ENCODE measurements at regions not wholly inside any gene's neighbourhood (a gene's known extent, or its start where the extent isn't known, plus 50 kb on each side); places are given as distances from the start of the nearest gene placed in this dataset.

DNA sequence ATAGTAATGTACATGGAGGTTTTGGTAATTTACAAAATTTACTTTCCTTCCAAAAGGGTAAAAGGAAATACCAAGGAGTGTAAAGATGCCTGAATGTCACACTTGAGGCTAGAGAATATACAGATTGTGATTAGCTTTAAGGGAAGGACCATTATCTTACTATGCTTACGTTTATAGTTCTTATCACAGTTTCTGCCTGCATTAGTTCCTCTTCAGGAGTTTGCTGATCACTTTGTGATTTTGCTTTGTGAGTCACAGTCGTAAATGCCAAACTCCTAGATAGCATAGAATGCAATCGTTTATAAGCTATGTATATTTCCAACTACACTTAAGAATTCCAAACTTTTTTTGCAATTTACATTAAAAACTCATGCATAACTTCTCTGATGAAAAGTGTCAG, 1034.6 kb downstream of the DIPK2A start:
- Histone ChIP-seq H3K27me3 (ENCODE audit: control insufficient read depth, insufficient read depth, low read length) (no peaks in the 10 kb centered on the region), H3K4me1 (ENCODE audit: control insufficient read depth, extremely low read depth, insufficient read depth, low read length) (no peaks in the 10 kb centered on the region), H4K20me1 (ENCODE audit: control insufficient read depth, extremely low read depth, insufficient read depth, low read length) (no peaks in the 10 kb centered on the region), H3K9me3 (ENCODE audit: control insufficient read depth, insufficient read depth, low read depth, low read length) (no peaks in the 10 kb centered on the region), H3K9ac (ENCODE audit: insufficient read depth, low read length) (no peak overlapping the region), H3K36me3 (ENCODE audit: control insufficient read depth, insufficient read depth, low read length) (no peaks in the 10 kb centered on the region), H3K79me2 (ENCODE audit: control insufficient read depth, insufficient read depth, low read length) (no peaks in the 10 kb centered on the region), H3K27ac (ENCODE audit: insufficient read depth, low read length) (no peak overlapping the region), H3K4me3 (replicated peaks in 1 of 4; ENCODE audit: control extremely low read depth in 1 of 4, insufficient read depth in 1 of 4, low read depth in 3 of 4, low read length in 4 of 4) (no peak overlapping the region), H2AFZ (ENCODE audit: low read length) (no peak overlapping the region), H3K4me2 (ENCODE audit: extremely low read depth, insufficient read depth, low read length) (no peak overlapping the region)
- no peak for DNase-seq (ENCODE audit: low read depth in 2 of 2)
- TF ChIP-seq CTCF (conservative IDR thresholded peaks at IDR 0.05 in 1 of 2, IDR thresholded peaks at IDR 0.05 in 1 of 2; ENCODE audit: low read depth in 1 of 2, low read length in 2 of 2) = no peak
- no peak for TF ChIP-seq EZH2 (IDR thresholded peaks at IDR 0.05; ENCODE audit: low read length, missing control alignments)

DNA sequence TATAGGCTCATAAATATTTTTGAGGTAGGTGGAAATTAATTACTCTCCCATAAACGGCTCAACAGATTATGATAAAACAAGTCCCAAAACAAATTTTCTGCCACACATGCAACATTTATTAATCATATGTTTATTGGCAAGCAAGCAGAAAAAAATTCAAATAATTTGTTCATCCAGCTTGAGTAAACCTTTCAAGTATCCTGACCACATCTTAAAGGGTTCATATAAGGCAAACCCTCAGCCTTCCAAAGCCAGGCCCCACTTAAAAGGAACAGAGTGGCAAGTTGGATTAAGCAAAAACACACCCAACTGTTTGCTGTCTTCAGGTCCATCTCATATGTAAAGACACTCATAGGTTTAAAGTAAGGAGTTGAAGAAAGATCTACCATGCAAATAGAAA, 1042.3 kb downstream of the DIPK2A start:
- Histone ChIP-seq H3K79me2 (ENCODE audit: control insufficient read depth, insufficient read depth, low read length) (no peaks in the 10 kb centered on the region), H3K36me3 (ENCODE audit: control insufficient read depth, insufficient read depth, low read length) (no peaks in the 10 kb centered on the region), H3K9ac (ENCODE audit: insufficient read depth, low read length) (no peak overlapping the region), H3K4me2 (ENCODE audit: extremely low read depth, insufficient read depth, low read length) (no peak overlapping the region), H2AFZ (ENCODE audit: low read length) (no peak overlapping the region), H3K27ac (ENCODE audit: insufficient read depth, low read length) (no peak overlapping the region), H3K9me3 (ENCODE audit: control insufficient read depth, insufficient read depth, low read depth, low read length) (no peaks in the 10 kb centered on the region), H3K27me3 (ENCODE audit: control insufficient read depth, insufficient read depth, low read length) (no peaks in the 10 kb centered on the region), H3K4me3 (replicated peaks in 1 of 4; ENCODE audit: control extremely low read depth in 1 of 4, insufficient read depth in 1 of 4, low read depth in 3 of 4, low read length in 4 of 4) (no peak overlapping the region), H4K20me1 (ENCODE audit: control insufficient read depth, extremely low read depth, insufficient read depth, low read length) (no peaks in the 10 kb centered on the region), H3K4me1 (ENCODE audit: control insufficient read depth, extremely low read depth, insufficient read depth, low read length) (no peaks in the 10 kb centered on the region)
- peak; percentile 1 to 23 for DNase-seq (ENCODE audit: low read depth in 2 of 2)
- no peak for TF ChIP-seq EZH2 (IDR thresholded peaks at IDR 0.05; ENCODE audit: low read length, missing control alignments)
- no peak for TF ChIP-seq CTCF (conservative IDR thresholded peaks at IDR 0.05 in 1 of 2, IDR thresholded peaks at IDR 0.05 in 1 of 2; ENCODE audit: low read depth in 1 of 2, low read length in 2 of 2)

DNA sequence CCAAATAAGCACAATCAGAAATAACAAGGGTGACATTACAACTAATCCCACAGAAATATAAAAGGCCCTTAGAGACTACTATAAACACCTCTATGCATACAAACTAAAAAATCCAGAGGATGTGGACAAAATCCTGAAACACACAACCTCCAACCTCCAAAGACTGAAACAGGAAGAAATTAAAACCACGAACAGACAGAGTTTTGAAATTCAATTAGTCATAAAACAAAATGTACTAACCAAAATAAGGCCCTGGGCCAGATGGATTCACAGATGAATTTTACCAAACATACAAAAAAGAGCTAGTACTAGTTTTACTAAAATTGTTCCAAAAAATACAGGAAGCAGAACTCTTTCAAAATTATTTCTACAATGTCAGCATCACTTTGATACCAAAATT, 1043.6 kb downstream of the DIPK2A start:
- Histone ChIP-seq H3K36me3 (ENCODE audit: control insufficient read depth, insufficient read depth, low read length) (no peaks in the 10 kb centered on the region), H3K4me2 (ENCODE audit: extremely low read depth, insufficient read depth, low read length) (no peak overlapping the region)

More for the DNA sequence above, 1043.6 kb downstream of the DIPK2A start:
- Histone ChIP-seq H3K4me3 (replicated peaks in 1 of 4; ENCODE audit: control extremely low read depth in 1 of 4, insufficient read depth in 1 of 4, low read depth in 3 of 4, low read length in 4 of 4) (no peak overlapping the region), H3K4me1 (ENCODE audit: control insufficient read depth, extremely low read depth, insufficient read depth, low read length) (no peaks in the 10 kb centered on the region), H3K9ac (ENCODE audit: insufficient read depth, low read length) (no peak overlapping the region), H3K27me3 (ENCODE audit: control insufficient read depth, insufficient read depth, low read length) (no peaks in the 10 kb centered on the region), H2AFZ (ENCODE audit: low read length) (no peak overlapping the region), H3K9me3 (ENCODE audit: control insufficient read depth, insufficient read depth, low read depth, low read length) (no peaks in the 10 kb centered on the region), H3K79me2 (ENCODE audit: control insufficient read depth, insufficient read depth, low read length) (no peaks in the 10 kb centered on the region), H4K20me1 (ENCODE audit: control insufficient read depth, extremely low read depth, insufficient read depth, low read length) (no peaks in the 10 kb centered on the region), H3K27ac (ENCODE audit: insufficient read depth, low read length) (no peak overlapping the region)
- TF ChIP-seq CTCF (conservative IDR thresholded peaks at IDR 0.05 in 1 of 2, IDR thresholded peaks at IDR 0.05 in 1 of 2; ENCODE audit: low read depth in 1 of 2, low read length in 2 of 2) = no peak
- no peak for TF ChIP-seq EZH2 (IDR thresholded peaks at IDR 0.05; ENCODE audit: low read length, missing control alignments)
- DNase-seq (ENCODE audit: low read depth in 2 of 2) = peak; percentile 52 to 86
